ENCODE measurements at regions not wholly inside any gene's neighbourhood (a gene's known extent, or its start where the extent isn't known, plus 50 kb on each side); places are given as distances from the start of the nearest gene placed in this dataset.

- H3K79me2 ChIP-seq (ENCODE audit: control insufficient read depth in 1 of 2, insufficient read depth in 2 of 2, low read length in 2 of 2), result no peaks in the 10 kb centered on the region
- no peak overlapping the region for H3K4me2 ChIP-seq (ENCODE audit: insufficient read depth in 1 of 2, low read depth in 2 of 2, low read length in 2 of 2)
- no peak for TF ChIP-seq SP1 (IDR thresholded peaks at IDR 0.05; ENCODE audit: low read depth, low read length)
- no peak for TF ChIP-seq SRF (IDR thresholded peaks at IDR 0.05; ENCODE audit: low read depth, low read length)
- no peak for TF ChIP-seq MAFK (IDR thresholded peaks at IDR 0.05; ENCODE audit: low read depth, low read length)
- TF ChIP-seq GTF2F1 (IDR thresholded peaks at IDR 0.05; ENCODE audit: borderline replicate concordance, low read depth, low read length), result no peak
- TF ChIP-seq HDAC2 (IDR thresholded peaks at IDR 0.05; ENCODE audit: borderline replicate concordance in 1 of 2, low read depth in 2 of 2, low read length in 2 of 2), result no peak
- no peak for TF ChIP-seq CTBP2 (IDR thresholded peaks at IDR 0.05; ENCODE audit: borderline replicate concordance, insufficient read depth, insufficient read length, low read length)
- TF ChIP-seq RFX5 (IDR thresholded peaks at IDR 0.05; ENCODE audit: borderline replicate concordance, low read depth, low read length), result no peak
- no peak for TF ChIP-seq NANOG (IDR thresholded peaks at IDR 0.05; ENCODE audit: insufficient read depth, low read depth, low read length, poor library complexity, severe bottlenecking)
- TF ChIP-seq BCL11A (IDR thresholded peaks at IDR 0.05; ENCODE audit: low read depth in 2 of 2, low read length in 2 of 2), result no peak
- TF ChIP-seq EP300 (IDR thresholded peaks at IDR 0.05; ENCODE audit: borderline replicate concordance in 1 of 2, low read depth in 2 of 2, low read length in 2 of 2), result no peak
- no peak for TF ChIP-seq ASH2L (IDR thresholded peaks at IDR 0.05; ENCODE audit: low read length)
- TF ChIP-seq JUND (IDR thresholded peaks at IDR 0.05; ENCODE audit: low read length), result no peak
- H3K27me3 ChIP-seq (replicated peaks in 1 of 4; ENCODE audit: control insufficient read depth in 3 of 4, extremely low read depth in 1 of 4, insufficient read depth in 3 of 4, low read length in 3 of 4), result no peaks in the 10 kb centered on the region
- H2AK5ac ChIP-seq (ENCODE audit: low read depth, low read length), result no peak overlapping the region
- ChIA-PET POLR2A (ENCODE audit: partially characterized antibody) (no interaction called here), CTCF (ENCODE audit: partially characterized antibody) (no interaction called here)
- H3K79me1 ChIP-seq (ENCODE audit: low read depth, low read length), result no peaks in the 10 kb centered on the region
- no peak overlapping the region for H3K18ac ChIP-seq (ENCODE audit: extremely low read depth, low read length)
- H3K4ac ChIP-seq (replicated peaks; ENCODE audit: insufficient read length, low read depth, low read length), result no peak overlapping the region
- no peaks in the 10 kb centered on the region for H3K23me2 ChIP-seq (ENCODE audit: low read depth, low read length)
- H2BK120ac ChIP-seq (replicated peaks; ENCODE audit: low read depth, low read length), result no peak overlapping the region
- no peak overlapping the region for H2AFZ ChIP-seq (ENCODE audit: low read length)
- no peak overlapping the region for H2BK20ac ChIP-seq (ENCODE audit: low read length)
- no peak overlapping the region for H3K23ac ChIP-seq (ENCODE audit: insufficient read length)
- H3K36me3 ChIP-seq (ENCODE audit: control insufficient read depth in 2 of 4, insufficient read depth in 4 of 4, low read length in 3 of 4), result no peaks in the 10 kb centered on the region
- no peak overlapping the region for H2BK12ac ChIP-seq (ENCODE audit: low read depth, low read length)
- no peak overlapping the region for H4K91ac ChIP-seq (replicated peaks; ENCODE audit: insufficient read length, low read length)
- H2BK5ac ChIP-seq (ENCODE audit: low read depth, low read length), result no peak overlapping the region
- no peaks in the 10 kb centered on the region for H3K4me1 ChIP-seq (replicated peaks in 1 of 4; ENCODE audit: control insufficient read depth in 3 of 4, insufficient read depth in 4 of 4, low read length in 3 of 4)
- no peak for FAIRE-seq
- no peak overlapping the region for H4K5ac ChIP-seq (ENCODE audit: insufficient read length, low read depth, low read length)
- H2BK15ac ChIP-seq (ENCODE audit: low read length), result no peak overlapping the region
- no peak overlapping the region for H3K27ac ChIP-seq (ENCODE audit: low read depth, low read length)
- H3K9ac ChIP-seq (replicated peaks in 1 of 4; ENCODE audit: extremely low read depth in 1 of 4, low read depth in 3 of 4, low read length in 3 of 4), result no peak overlapping the region
- no peak overlapping the region for H3K4me3 ChIP-seq (ENCODE audit: extremely low read depth in 1 of 4, insufficient read depth in 2 of 4, low read depth in 3 of 4, low read length in 4 of 4)
- H3K56ac ChIP-seq (replicated peaks; ENCODE audit: insufficient read length, low read depth, low read length), result no peak overlapping the region
- no peak for DNase-seq (ENCODE audit: low read depth in 1 of 2, low spot score in 2 of 2)
- H3K9me3 ChIP-seq (ENCODE audit: insufficient read depth in 2 of 2, low read depth in 1 of 2, low read length in 1 of 2), result no peaks in the 10 kb centered on the region
- WGBS, 2 experiments (ENCODE audit: extremely low coverage in 1 of 2, insufficient coverage in 1 of 2, insufficient read length in 1 of 2, insufficient replicate concordance in 2 of 2, low coverage in 1 of 2, low lambda C conversion rate in 2 of 2, missing lambda C conversion rate in 1 of 2), result 88% methylated on average over 3 of the region's 3 CpGs; no CpG with 5 or more reads in 1 of the 2 experiments
- H3K14ac ChIP-seq (ENCODE audit: insufficient read length), result no peak overlapping the region
- no peaks in the 10 kb centered on the region for H4K20me1 ChIP-seq (replicated peaks in 1 of 2; ENCODE audit: control insufficient read depth in 1 of 2, insufficient read depth in 2 of 2, low read length in 2 of 2)
- H4K8ac ChIP-seq (ENCODE audit: extremely low read depth, insufficient read depth, low read length), result no peak overlapping the region
Measured at GRCh38 chr11:89545691-89546090, 54.5 kb upstream of the NOX4 start.

All from H1 (cell line).